ENCODE measurements at regions not wholly inside any gene's neighbourhood (a gene's known extent, or its start where the extent isn't known, plus 50 kb on each side); places are given as distances from the start of the nearest gene placed in this dataset.
"Not testable (repeated sequence)": the region's sequence is repeated elsewhere in the genome, so short reads cannot be mapped to it uniquely, and the experiment has no call there.

GRCh38 chr4:156293657-156294297 is 340.1 kb upstream of the CTSO start:
- DNase-seq (ENCODE audit: low read depth) = peak; percentile 78
- in situ Hi-C loops (cut with HindIII; ENCODE audit: low sequenced_read_pairs) = no loop called here
- H3K4me3 ChIP-seq (ENCODE audit: low read depth, low read length) = no peak overlapping the region
- no peak for TF ChIP-seq CTCF (IDR thresholded peaks at IDR 0.05; ENCODE audit: low read depth, low read length, missing control alignments)

GRCh38 chr4:156291317-156291716 is 337.7 kb upstream of the CTSO start:
- TF ChIP-seq CTCF (IDR thresholded peaks at IDR 0.05; ENCODE audit: low read depth, low read length, missing control alignments) = no peak
- no peak for DNase-seq (ENCODE audit: low read depth)
- no peak overlapping the region for H3K4me3 ChIP-seq (ENCODE audit: low read depth, low read length)
- in situ Hi-C loops (cut with HindIII; ENCODE audit: low sequenced_read_pairs) = no loop called here

DNA sequence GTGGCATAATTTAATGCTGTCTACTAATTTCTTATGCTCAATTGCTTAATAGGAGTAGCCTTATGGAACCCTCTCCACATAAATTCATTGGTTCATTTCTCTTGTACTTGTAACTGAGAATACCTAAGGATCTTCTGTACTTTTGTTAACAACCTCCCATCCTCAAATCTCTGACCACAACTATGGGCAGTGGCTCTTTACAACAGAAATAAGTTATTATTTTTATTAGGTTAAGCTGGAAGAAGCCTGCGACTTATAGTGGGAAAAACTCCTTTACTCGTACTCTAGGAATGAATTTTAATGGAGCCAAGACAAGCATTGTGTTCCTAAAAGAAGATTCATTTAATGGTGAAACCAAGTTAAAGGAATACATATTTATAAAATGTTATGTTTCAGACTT is 337.1 kb upstream of the CTSO start:
- TF ChIP-seq CTCF (IDR thresholded peaks at IDR 0.05; ENCODE audit: low read depth, low read length, missing control alignments) = no peak
- H3K4me3 ChIP-seq (ENCODE audit: low read depth, low read length) = no peak overlapping the region
- in situ Hi-C loops (cut with HindIII; ENCODE audit: low sequenced_read_pairs) = no loop called here
- DNase-seq (ENCODE audit: low read depth) = no peak

GRCh38 chr4:156290026-156290425 is 336.4 kb upstream of the CTSO start:
- in situ Hi-C loops (cut with HindIII; ENCODE audit: low sequenced_read_pairs); DNase-seq (ENCODE audit: low read depth); H3K4me3 ChIP-seq (ENCODE audit: low read depth, low read length): not testable (repeated sequence)

- TF ChIP-seq CTCF (IDR thresholded peaks at IDR 0.05; ENCODE audit: low read depth, low read length, missing control alignments) = no peak
- H3K4me3 ChIP-seq (ENCODE audit: low read depth, low read length) = no peak overlapping the region
- in situ Hi-C loops (cut with HindIII; ENCODE audit: low sequenced_read_pairs) = no loop called here
- no peak for DNase-seq (ENCODE audit: low read depth)
These were observed 327.0 kb upstream of the CTSO start for GRCh38 chr4:156280686-156281085.

DNA sequence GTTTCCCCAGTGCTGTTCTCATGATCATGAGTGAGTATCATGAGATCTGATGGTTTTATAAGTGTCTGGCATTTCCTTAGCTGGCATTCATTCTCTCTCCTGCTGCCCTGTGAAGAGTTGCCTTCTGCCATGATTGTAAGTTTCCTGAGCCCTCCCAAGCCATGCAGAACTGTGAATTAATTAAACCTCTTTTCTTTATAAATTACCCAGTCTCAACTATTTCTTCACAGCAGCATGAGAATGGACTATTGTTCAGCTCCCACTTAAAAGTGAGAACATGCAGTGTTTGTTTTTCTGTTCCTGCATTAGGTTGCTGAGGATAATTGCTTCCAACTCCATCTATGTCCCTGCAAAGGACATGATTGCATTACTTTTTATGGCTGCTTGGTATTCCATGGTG is 311.7 kb upstream of the CTSO start:
- DNase-seq (ENCODE audit: low read depth) = no peak
- no peak overlapping the region for H3K4me3 ChIP-seq (ENCODE audit: low read depth, low read length)
- no peak for TF ChIP-seq CTCF (IDR thresholded peaks at IDR 0.05; ENCODE audit: low read depth, low read length, missing control alignments)
- in situ Hi-C loops (cut with HindIII; ENCODE audit: low sequenced_read_pairs) = no loop called here

DNA sequence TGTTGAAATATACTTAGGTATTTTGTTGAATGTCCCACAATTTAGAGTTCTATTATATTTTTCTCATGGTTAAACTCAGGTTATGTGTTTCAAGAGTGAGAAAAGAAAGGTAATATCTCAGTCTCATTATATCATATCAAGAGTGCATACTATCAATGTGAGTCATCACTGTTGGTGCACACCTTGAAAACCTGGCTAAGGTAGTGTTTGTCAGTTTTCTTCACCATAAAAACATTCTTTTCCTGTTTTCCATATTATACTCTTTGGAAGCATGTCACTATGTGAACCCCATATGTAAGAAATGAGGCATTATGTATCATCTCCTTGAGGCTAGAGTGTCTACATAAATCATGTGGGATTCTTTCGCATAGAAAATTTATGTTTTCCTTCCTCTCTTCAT is 307.6 kb upstream of the CTSO start:
- in situ Hi-C loops (cut with HindIII; ENCODE audit: low sequenced_read_pairs) = no loop called here
- TF ChIP-seq CTCF (IDR thresholded peaks at IDR 0.05; ENCODE audit: low read depth, low read length, missing control alignments) = no peak
- no peak for DNase-seq (ENCODE audit: low read depth)
- H3K4me3 ChIP-seq (ENCODE audit: low read depth, low read length) = no peak overlapping the region

Measured in astrocyte of the cerebellum (primary cell).